ENCODE measurements at regions not wholly inside any gene's neighbourhood (a gene's known extent, or its start where the extent isn't known, plus 50 kb on each side); places are given as distances from the start of the nearest gene placed in this dataset.

DNA sequence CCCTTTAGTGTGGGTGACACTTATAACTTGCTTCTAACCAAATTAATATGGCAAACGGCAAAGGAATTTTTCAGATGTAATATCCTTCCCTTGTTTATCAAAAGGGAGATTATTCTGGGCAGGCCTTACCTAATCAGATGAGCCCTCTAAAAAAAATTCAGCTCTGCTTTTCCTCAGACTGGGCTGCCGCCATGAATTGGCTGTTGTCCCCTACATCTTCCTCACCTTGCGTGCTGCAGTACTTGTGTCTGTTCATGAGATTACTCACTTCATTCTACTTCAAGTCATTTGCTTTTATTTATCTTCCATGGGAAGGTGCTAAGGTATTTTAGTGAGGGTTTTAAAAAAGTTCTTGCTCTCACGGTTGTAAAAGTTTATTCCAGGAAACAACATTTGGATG lies 705.5 kb downstream of the KCNT2 start:
- TF ChIP-seq, protein P1, sequence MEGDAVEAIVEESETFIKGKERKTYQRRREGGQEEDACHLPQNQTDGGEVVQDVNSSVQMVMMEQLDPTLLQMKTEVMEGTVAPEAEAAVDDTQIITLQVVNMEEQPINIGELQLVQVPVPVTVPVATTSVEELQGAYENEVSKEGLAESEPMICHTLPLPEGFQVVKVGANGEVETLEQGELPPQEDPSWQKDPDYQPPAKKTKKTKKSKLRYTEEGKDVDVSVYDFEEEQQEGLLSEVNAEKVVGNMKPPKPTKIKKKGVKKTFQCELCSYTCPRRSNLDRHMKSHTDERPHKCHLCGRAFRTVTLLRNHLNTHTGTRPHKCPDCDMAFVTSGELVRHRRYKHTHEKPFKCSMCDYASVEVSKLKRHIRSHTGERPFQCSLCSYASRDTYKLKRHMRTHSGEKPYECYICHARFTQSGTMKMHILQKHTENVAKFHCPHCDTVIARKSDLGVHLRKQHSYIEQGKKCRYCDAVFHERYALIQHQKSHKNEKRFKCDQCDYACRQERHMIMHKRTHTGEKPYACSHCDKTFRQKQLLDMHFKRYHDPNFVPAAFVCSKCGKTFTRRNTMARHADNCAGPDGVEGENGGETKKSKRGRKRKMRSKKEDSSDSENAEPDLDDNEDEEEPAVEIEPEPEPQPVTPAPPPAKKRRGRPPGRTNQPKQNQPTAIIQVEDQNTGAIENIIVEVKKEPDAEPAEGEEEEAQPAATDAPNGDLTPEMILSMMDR (IDR thresholded peaks at IDR 0.05; ENCODE audit: extremely low read depth in 1 of 2, insufficient read depth in 1 of 2, low read depth in 1 of 2, low read length in 2 of 2), result no peak
- TF ChIP-seq POLR2A (IDR thresholded peaks at IDR 0.05; ENCODE audit: low read depth, low read length) (no peak), EZH2 (IDR thresholded peaks at IDR 0.05; ENCODE audit: borderline replicate concordance, low read depth, low read length, severe bottlenecking) (no peak)
